ENCODE measurements at regions not wholly inside any gene's neighbourhood (a gene's known extent, or its start where the extent isn't known, plus 50 kb on each side); places are given as distances from the start of the nearest gene placed in this dataset.

- no peak for TF ChIP-seq NFAT5 (CRISPR knock-in tag; IDR thresholded peaks at IDR 0.05)
- no peak for TF ChIP-seq SAFB2 (CRISPR knock-in tag; IDR thresholded peaks at IDR 0.05; ENCODE audit: borderline replicate concordance, low read depth)
- no peak for TF ChIP-seq PRPF4 (IDR thresholded peaks at IDR 0.05; ENCODE audit: low read depth, low read length, poor library complexity, severe bottlenecking)
- no peak for TF ChIP-seq ZNF432 (CRISPR knock-in tag; IDR thresholded peaks at IDR 0.05; ENCODE audit: borderline replicate concordance)
Measured at GRCh38 chr7:124162667-124163066, 129.8 kb upstream of the TMEM229A start (continued).

GRCh38 chr7:124155432-124156022, 122.7 kb upstream of the TMEM229A start:
- FAIRE-seq (no peak), DNase-seq (ENCODE audit: low spot score) (peak; percentile 6), ATAC-seq (peak; percentile 79)
- H3K79me2 ChIP-seq (ENCODE audit: insufficient read depth, low read length), result no peaks in the 10 kb centered on the region
- BruUV-seq (replicated peaks), result no TSS peak
- CTCF ChIA-PET (ENCODE audit: low intra/inter-chr PET ratio, low total read pairs), result interaction anchor here (1.3 to 2.1 kb wide), 2 partner anchors 630 to 700 kb away, joined by 6 to 9 read pairs; no protein-coding TSS in a partner anchor
- no peak overlapping the region for H3K4me3 ChIP-seq (replicated peaks in 1 of 3; ENCODE audit: insufficient read depth in 1 of 3, low read depth in 2 of 3, low read length in 3 of 3)
- no peaks in the 10 kb centered on the region for H3K27me3 ChIP-seq (ENCODE audit: control insufficient read depth in 1 of 2, insufficient read depth in 2 of 2, low read length in 2 of 2)
- no peak overlapping the region for H3K9ac ChIP-seq (ENCODE audit: insufficient read depth, low read depth, low read length)
- in situ Hi-C loops (cut with HindIII; ENCODE audit: extremely low pct_ligation_motif_present, low pct_unique_long_range_greater_than_20kb) (loop anchor here (10.0 kb wide), 1 partner anchor 699 kb away; no protein-coding TSS in a partner anchor), intact Hi-C loops (cut with micrococcal nuclease; ENCODE audit: unreplicated experiment) (loop anchor here (1.0 to 2.0 kb wide), 2 partner anchors 685 to 701 kb away; no protein-coding TSS in a partner anchor)
- H3K4me2 ChIP-seq (ENCODE audit: low read depth, low read length), result no peak overlapping the region
- 12% methylated on average over 3 of the region's 3 CpGs for WGBS (ENCODE audit: low lambda C conversion rate)
- POLR2A ChIA-PET, result no interaction called here
- H4K20me1 ChIP-seq (ENCODE audit: insufficient read depth, low read length), result no peaks in the 10 kb centered on the region
- H3K36me3 ChIP-seq (replicated peaks in 1 of 2; ENCODE audit: control insufficient read depth in 1 of 2, insufficient read depth in 2 of 2, low read length in 2 of 2), result no peaks in the 10 kb centered on the region
- no peak overlapping the region for H2AFZ ChIP-seq (ENCODE audit: low read length)
- no peak overlapping the region for H3K27ac ChIP-seq (ENCODE audit: extremely low read length, insufficient read depth, low read length)
- H3K9me3 ChIP-seq (ENCODE audit: low read length), result no peaks in the 10 kb centered on the region
- H3K4me1 ChIP-seq (ENCODE audit: insufficient read depth, low read length), result no peaks in the 10 kb centered on the region
- TF ChIP-seq CTCF (CRISPR knock-in tag; IDR thresholded peaks at IDR 0.05) (peak; percentile 50), SMC3 (IDR thresholded peaks at IDR 0.05; ENCODE audit: low read length) (peak; percentile 25; the same call in 1 of the 2 replicates), GMEB2 (CRISPR knock-in tag; IDR thresholded peaks at IDR 0.05; ENCODE audit: low read depth) (no peak), ZNF720 (CRISPR knock-in tag; IDR thresholded peaks at IDR 0.05) (no peak), ZNF550 (CRISPR knock-in tag; IDR thresholded peaks at IDR 0.05; ENCODE audit: borderline replicate concordance) (no peak), TAF1 (CRISPR knock-in tag; IDR thresholded peaks at IDR 0.05) (no peak), ZBTB49 (CRISPR knock-in tag; IDR thresholded peaks at IDR 0.05; ENCODE audit: borderline replicate concordance) (no peak)
